Globus pallidus (tissue), 1 donor: ENCODE measurements at regions not wholly inside any gene's neighbourhood (a gene's known extent, or its start where the extent isn't known, plus 50 kb on each side); places are given as distances from the start of the nearest gene placed in this dataset.
"Not testable (repeated sequence)": the region's sequence is repeated elsewhere in the genome, so short reads cannot be mapped to it uniquely, and the experiment has no call there.

ENCODE experiments used
- DNase-seq: peaks from one replicate; pipeline ENCODE4 v3.0.0-alpha.2; 2015; ENCODE audit warnings: low spot score

DNA sequence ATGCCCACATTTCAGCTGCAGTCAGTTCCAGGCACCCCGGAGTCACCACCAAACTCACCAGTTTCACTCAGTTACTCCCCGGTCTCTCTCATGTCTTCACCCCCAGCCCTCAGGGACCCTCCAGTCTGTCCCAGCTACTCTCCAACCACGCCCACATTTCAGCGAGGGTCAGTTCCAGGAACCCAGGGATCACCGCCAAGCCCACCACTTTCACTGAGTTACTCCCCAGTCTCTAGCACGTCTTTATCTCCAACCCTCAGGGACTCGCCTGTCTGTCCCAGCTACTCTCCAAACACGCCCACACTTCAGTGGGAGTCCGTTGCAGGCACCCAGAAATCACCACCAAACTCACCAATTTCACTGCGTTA is 337.5 kb downstream of the CWH43 start:
- DNase-seq: not testable (repeated sequence)
